Smooth muscle cell (in vitro differentiated cells): ENCODE measurements at regions not wholly inside any gene's neighbourhood (a gene's known extent, or its start where the extent isn't known, plus 50 kb on each side); places are given as distances from the start of the nearest gene placed in this dataset.
A peak's percentile ranks its signal among the peaks of the same experiment; 100 is the strongest.

Experiments
- DNase-seq: peaks from one replicate; lab custom pipeline; 2025; ENCODE audit not compliant: unreplicated experiment; lab: John Stamatoyannopoulos, UW
- H2AFZ ChIP-seq: fragments of 200-600 bp; sonication (generic); 2 replicates; pipeline ENCODE4 v1.6.0; 2016; ENCODE audit warnings: antibody characterized with exemption, low read depth, mild to moderate bottlenecking
- H3F3A ChIP-seq: fragments of 200-600 bp; sonication (generic); 2 replicates; pipeline ENCODE4 v1.6.0; 2017; ENCODE audit warnings: antibody characterized with exemption, low read depth
- H3K27ac ChIP-seq: fragments of 200-600 bp; sonication (generic); 2 replicates; pipeline ENCODE4 v1.5.1; 2016; ENCODE audit warnings: low read depth, mild to moderate bottlenecking
- H3K27me3 ChIP-seq: fragments of 200-600 bp; sonication (generic); 2 replicates; pipeline ENCODE4 v1.6.1; 2016; ENCODE audit warnings: low read depth, mild to moderate bottlenecking
- H3K36me3 ChIP-seq: fragments of 200-600 bp; sonication (generic); 2 replicates; pipeline ENCODE4 v1.5.1; 2016; ENCODE audit warnings: low read depth
- H3K4me1 ChIP-seq: fragments of 200-600 bp; sonication (generic); 2 replicates; pipeline ENCODE4 v1.5.1; 2016; ENCODE audit warnings: low read depth
- H3K4me2 ChIP-seq: fragments of 200-600 bp; sonication (generic); 2 replicates; pipeline ENCODE4 v1.6.0; 2016; ENCODE audit warnings: mild to moderate bottlenecking
- H3K4me3 ChIP-seq: fragments of 200-600 bp; sonication (generic); 2 replicates; pipeline ENCODE4 v1.5.1; 2016; ENCODE audit warnings: mild to moderate bottlenecking
- H3K79me2 ChIP-seq: fragments of 200-600 bp; sonication (generic); 2 replicates; pipeline ENCODE4 v1.6.0; 2016; ENCODE audit warnings: low read depth, mild to moderate bottlenecking
- H3K9ac ChIP-seq: fragments of 200-600 bp; sonication (generic); 2 replicates; pipeline ENCODE4 v1.6.0; 2016; ENCODE audit warnings: low read depth
- H3K9me3 ChIP-seq: fragments of 200-600 bp; sonication (generic); replicated peaks from 2 replicates; pipeline ENCODE4 v1.5.1; 2016; ENCODE audit warnings: low read depth
- H4K20me1 ChIP-seq: fragments of 200-600 bp; sonication (generic); 2 replicates; pipeline ENCODE4 v1.6.0; 2016; ENCODE audit warnings: low read depth
- CTCF ChIP-seq: fragments of 200-600 bp; sonication (generic); IDR thresholded peaks from 2 replicates; pipeline ENCODE4 v1.5.1; 2017; ENCODE audit warnings: borderline replicate concordance, mild to moderate bottlenecking, antibody characterized with exemption; ENCODE audit not compliant: insufficient read depth, poor library complexity, severe bottlenecking
- WGBS: methylation state at CpG from one replicate; pipeline ENCODE4 v1.1.7; 2016; ENCODE audit warnings: low lambda C conversion rate; 5-methylcytosine and 5-hydroxymethylcytosine counted together

- Histone ChIP-seq H3K4me1 (peaks cover 12% of the 10 kb centered on the region), H3K79me2 (no peaks in the 10 kb centered on the region), H4K20me1 (no peaks in the 10 kb centered on the region)
These were observed 223.9 kb downstream of the LTN1 start for GRCh38 chr21:28768753-28769152.

GRCh38 chr21:28767523-28767922, 225.2 kb downstream of the LTN1 start:
- TF ChIP-seq CTCF, result no peak
- Histone ChIP-seq H3K27ac (no peak overlapping the region), H3K9me3 (no peaks in the 10 kb centered on the region)

More at GRCh38 chr21:28768753-28769152, 223.9 kb downstream of the LTN1 start:
- no peak overlapping the region for H2AFZ ChIP-seq
- no peak overlapping the region for H3K4me2 ChIP-seq
- no peak for DNase-seq
- H3K4me3 ChIP-seq, result no peak overlapping the region
- no peaks in the 10 kb centered on the region for H3K36me3 ChIP-seq
- peaks cover 3% of the 10 kb centered on the region for H3F3A ChIP-seq
- no peaks in the 10 kb centered on the region for H3K9me3 ChIP-seq
- H3K9ac ChIP-seq, result no peak overlapping the region
- TF ChIP-seq CTCF, result no peak
- H3K27ac ChIP-seq, result peak overlapping the region; percentile 92
- no peaks in the 10 kb centered on the region for H3K27me3 ChIP-seq

GRCh38 chr21:28763809-28764418, 228.8 kb downstream of the LTN1 start:
- no peak for TF ChIP-seq CTCF
- no peak overlapping the region for H3K4me3 ChIP-seq
- H3K9me3 ChIP-seq, result no peaks in the 10 kb centered on the region
- no peaks in the 10 kb centered on the region for H3K36me3 ChIP-seq
- no peak for DNase-seq
- no peak overlapping the region for H3K9ac ChIP-seq
- H3K27me3 ChIP-seq, result no peaks in the 10 kb centered on the region
- H3K4me2 ChIP-seq, result no peak overlapping the region
- H2AFZ ChIP-seq, result no peak overlapping the region
- H3K79me2 ChIP-seq, result no peaks in the 10 kb centered on the region
- no peaks in the 10 kb centered on the region for H3K4me1 ChIP-seq
- 58% methylated on average over 2 of the region's 2 CpGs for WGBS
- H3F3A ChIP-seq, result no peaks in the 10 kb centered on the region
- no peak overlapping the region for H3K27ac ChIP-seq
- H4K20me1 ChIP-seq, result no peaks in the 10 kb centered on the region

More at GRCh38 chr21:28767523-28767922, 225.2 kb downstream of the LTN1 start:
- no peaks in the 10 kb centered on the region for H3K27me3 ChIP-seq
- no peak overlapping the region for H3K9ac ChIP-seq
- no peaks in the 10 kb centered on the region for H3K36me3 ChIP-seq
- 95% methylated on average over 5 of the region's 5 CpGs for WGBS
- peaks cover 4% of the 10 kb centered on the region for H3K4me1 ChIP-seq
- peaks cover under 1% of the 10 kb centered on the region for H3F3A ChIP-seq
- no peak overlapping the region for H3K4me3 ChIP-seq
- no peak overlapping the region for H2AFZ ChIP-seq
- no peaks in the 10 kb centered on the region for H3K79me2 ChIP-seq
- H3K4me2 ChIP-seq, result no peak overlapping the region
- DNase-seq, result no peak
- H4K20me1 ChIP-seq, result no peaks in the 10 kb centered on the region

- TF ChIP-seq CTCF, result no peak
- H4K20me1 ChIP-seq, result no peaks in the 10 kb centered on the region
- H3K79me2 ChIP-seq, result no peaks in the 10 kb centered on the region
- no peaks in the 10 kb centered on the region for H3K4me1 ChIP-seq
- H3K4me2 ChIP-seq, result no peak overlapping the region
- 79% methylated on average over 1 of the region's 1 CpG for whole genome bisulfite sequencing
- H3K4me3 ChIP-seq, result no peak overlapping the region
- no peak overlapping the region for H2AFZ ChIP-seq
- H3K9me3 ChIP-seq, result no peaks in the 10 kb centered on the region
- H3F3A ChIP-seq, result no peaks in the 10 kb centered on the region
- H3K27me3 ChIP-seq, result no peaks in the 10 kb centered on the region
- H3K36me3 ChIP-seq, result no peaks in the 10 kb centered on the region
- H3K9ac ChIP-seq, result no peak overlapping the region
- no peak for DNase-seq
- H3K27ac ChIP-seq, result peak overlapping the region; percentile 59
These were observed 230.3 kb downstream of the LTN1 start for GRCh38 chr21:28762357-28762735.
